HFF-Myc (cell line): ENCODE measurements at regions not wholly inside any gene's neighbourhood (a gene's known extent, or its start where the extent isn't known, plus 50 kb on each side); places are given as distances from the start of the nearest gene placed in this dataset.

ENCODE experiments used
- DNase-seq: peaks from one replicate; pipeline ENCODE4 v3.0.0-alpha.2; 2011; ENCODE audit warnings: low read depth; ENCODE audit errors: extremely low read depth
- H3K4me3 ChIP-seq: replicated peaks from 2 replicates; pipeline ENCODE4 v1.5.1; 2011; ENCODE audit warnings: low read depth, mild to moderate bottlenecking, control low read depth, low read length
- TF ChIP-seq, protein P1 (sequence below): IDR thresholded peaks from 2 replicates; pipeline ENCODE4 v1.5.1; 2012; ENCODE audit warnings: mild to moderate bottlenecking, low read depth, low read length, control low read depth; ENCODE audit errors: missing control alignments

DNA sequence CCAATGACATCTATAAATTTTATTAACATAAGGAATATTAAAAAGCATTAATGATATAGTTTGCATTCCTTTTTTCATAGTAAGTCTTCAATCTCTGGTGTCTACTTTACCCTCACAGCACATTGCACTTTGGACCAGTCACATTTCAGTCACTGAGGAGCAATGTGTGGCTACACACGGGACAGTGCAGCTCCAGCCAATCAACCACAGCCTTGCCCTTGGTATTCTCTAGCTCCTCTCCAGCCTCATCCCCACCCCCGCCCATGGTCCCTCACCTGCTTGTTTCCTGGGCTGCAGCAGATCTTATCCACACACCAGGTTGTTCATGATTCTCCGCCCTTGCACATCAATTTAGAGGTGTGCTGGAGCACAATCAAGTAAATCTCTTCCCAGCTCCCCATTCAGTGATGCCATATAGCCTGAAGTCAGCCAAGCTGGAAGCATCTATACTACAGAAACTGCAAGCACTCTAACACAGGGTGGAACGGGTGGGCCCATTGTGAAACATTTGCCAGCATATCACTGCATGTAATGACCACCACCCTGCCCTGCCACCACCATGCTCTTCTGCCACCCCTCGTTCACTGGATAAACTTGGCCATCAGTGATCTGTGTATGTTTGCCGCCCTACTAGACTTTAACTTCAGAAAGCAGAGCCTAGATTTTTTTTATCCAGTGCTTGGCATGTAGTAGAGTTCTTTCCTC, 93.0 kb upstream of the SLC44A3 start:
- no peak overlapping the region for H3K4me3 ChIP-seq
- no peak for DNase-seq
- TF ChIP-seq, protein P1, sequence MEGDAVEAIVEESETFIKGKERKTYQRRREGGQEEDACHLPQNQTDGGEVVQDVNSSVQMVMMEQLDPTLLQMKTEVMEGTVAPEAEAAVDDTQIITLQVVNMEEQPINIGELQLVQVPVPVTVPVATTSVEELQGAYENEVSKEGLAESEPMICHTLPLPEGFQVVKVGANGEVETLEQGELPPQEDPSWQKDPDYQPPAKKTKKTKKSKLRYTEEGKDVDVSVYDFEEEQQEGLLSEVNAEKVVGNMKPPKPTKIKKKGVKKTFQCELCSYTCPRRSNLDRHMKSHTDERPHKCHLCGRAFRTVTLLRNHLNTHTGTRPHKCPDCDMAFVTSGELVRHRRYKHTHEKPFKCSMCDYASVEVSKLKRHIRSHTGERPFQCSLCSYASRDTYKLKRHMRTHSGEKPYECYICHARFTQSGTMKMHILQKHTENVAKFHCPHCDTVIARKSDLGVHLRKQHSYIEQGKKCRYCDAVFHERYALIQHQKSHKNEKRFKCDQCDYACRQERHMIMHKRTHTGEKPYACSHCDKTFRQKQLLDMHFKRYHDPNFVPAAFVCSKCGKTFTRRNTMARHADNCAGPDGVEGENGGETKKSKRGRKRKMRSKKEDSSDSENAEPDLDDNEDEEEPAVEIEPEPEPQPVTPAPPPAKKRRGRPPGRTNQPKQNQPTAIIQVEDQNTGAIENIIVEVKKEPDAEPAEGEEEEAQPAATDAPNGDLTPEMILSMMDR, result no peak

GRCh38 chr1:94725566-94725965, 94.6 kb upstream of the SLC44A3 start:
- H3K4me3 ChIP-seq, result no peak overlapping the region
- no peak for DNase-seq
- TF ChIP-seq, protein P1, result no peak

- TF ChIP-seq, protein P1, result no peak
- H3K4me3 ChIP-seq, result no peak overlapping the region
- DNase-seq, result no peak
Measured at GRCh38 chr1:94723894-94724293, 96.3 kb upstream of the SLC44A3 start.

DNA sequence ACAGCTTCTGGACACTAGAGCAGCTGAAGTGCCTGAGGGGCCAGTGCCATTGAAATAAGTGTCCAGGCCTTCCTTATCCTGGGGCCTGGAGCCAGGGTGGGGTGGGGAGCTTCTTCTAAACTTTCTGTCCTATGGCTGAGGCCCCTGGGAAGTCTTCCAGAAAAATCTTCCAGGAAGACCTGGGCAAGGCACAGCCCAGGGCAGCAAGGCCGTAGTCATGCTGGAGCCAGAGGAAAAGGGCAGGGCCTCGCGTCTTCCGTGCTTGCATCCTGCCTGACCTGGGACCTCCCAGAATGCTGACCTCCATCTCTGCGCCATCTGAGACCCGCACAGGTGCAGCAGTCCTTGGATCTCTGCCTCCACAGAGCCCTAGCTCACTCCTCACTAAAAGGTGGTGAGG, 96.7 kb upstream of the SLC44A3 start:
- H3K4me3 ChIP-seq, result no peak overlapping the region
- DNase-seq, result no peak
- TF ChIP-seq, protein P1, result no peak

DNA sequence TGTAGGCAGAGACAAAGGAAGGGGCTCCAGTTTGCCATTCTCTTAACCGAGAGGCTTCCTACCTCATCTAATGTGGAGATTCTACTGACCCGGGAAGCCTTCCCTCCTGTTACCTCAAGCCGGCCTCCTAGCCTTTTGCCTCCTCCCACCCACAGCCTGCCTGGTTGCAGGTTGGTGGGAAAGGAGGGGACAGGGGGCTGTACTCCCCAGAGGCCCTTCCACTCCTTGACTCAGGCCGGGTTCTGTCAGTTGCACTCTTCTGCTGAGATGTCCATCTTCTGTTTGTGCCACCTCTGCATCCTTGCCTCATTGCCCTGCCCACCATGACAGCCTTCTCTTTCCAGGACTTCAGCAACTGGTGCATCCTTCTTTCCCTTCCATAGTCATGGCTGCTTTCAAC, 98.0 kb upstream of the SLC44A3 start:
- no peak for DNase-seq
- TF ChIP-seq, protein P1, result no peak
- no peak overlapping the region for H3K4me3 ChIP-seq

GRCh38 chr1:94721240-94721639, 98.9 kb upstream of the SLC44A3 start:
- no peak overlapping the region for H3K4me3 ChIP-seq
- DNase-seq, result no peak
- TF ChIP-seq, protein P1, result no peak
